ENCODE measurements at regions not wholly inside any gene's neighbourhood (a gene's known extent, or its start where the extent isn't known, plus 50 kb on each side); places are given as distances from the start of the nearest gene placed in this dataset.

DNA sequence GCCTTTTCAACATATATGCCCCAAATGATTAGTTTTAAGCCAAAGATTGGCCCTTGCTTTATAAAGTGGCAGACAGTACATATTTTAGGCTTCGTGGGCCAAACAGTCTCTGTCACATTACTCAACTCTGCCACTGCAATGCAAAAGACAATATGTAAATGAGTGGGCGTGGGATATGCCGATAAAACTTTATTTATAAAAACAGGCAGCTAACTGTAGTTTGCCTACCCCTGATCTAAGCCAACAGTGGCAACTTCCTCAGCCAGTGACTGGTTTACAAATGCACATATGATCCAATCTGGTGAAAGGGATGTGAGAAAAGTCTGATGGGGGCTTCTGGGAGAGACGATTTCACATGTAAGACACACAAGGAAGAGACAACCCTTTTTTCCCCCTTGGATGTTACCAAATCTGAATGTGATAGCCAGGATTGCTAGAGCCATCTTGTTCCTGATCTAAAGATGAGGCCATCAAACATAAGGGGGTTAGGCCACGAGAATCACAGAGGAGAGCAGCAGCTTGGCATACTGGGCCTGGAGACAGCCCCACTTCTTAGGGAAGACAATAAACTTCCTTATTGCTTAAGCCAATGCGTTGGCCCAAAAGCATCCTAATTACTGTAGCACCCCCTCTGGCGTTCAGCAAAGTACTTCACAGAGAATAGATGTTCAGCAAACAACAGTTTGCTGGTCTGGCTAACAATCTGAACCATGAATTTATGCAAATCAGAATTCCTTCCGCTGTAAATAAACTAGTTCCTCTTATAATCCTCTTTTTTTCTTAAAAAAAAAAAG lies 75.2 kb upstream of the TMCC3 start:
- TF ChIP-seq, protein P1, sequence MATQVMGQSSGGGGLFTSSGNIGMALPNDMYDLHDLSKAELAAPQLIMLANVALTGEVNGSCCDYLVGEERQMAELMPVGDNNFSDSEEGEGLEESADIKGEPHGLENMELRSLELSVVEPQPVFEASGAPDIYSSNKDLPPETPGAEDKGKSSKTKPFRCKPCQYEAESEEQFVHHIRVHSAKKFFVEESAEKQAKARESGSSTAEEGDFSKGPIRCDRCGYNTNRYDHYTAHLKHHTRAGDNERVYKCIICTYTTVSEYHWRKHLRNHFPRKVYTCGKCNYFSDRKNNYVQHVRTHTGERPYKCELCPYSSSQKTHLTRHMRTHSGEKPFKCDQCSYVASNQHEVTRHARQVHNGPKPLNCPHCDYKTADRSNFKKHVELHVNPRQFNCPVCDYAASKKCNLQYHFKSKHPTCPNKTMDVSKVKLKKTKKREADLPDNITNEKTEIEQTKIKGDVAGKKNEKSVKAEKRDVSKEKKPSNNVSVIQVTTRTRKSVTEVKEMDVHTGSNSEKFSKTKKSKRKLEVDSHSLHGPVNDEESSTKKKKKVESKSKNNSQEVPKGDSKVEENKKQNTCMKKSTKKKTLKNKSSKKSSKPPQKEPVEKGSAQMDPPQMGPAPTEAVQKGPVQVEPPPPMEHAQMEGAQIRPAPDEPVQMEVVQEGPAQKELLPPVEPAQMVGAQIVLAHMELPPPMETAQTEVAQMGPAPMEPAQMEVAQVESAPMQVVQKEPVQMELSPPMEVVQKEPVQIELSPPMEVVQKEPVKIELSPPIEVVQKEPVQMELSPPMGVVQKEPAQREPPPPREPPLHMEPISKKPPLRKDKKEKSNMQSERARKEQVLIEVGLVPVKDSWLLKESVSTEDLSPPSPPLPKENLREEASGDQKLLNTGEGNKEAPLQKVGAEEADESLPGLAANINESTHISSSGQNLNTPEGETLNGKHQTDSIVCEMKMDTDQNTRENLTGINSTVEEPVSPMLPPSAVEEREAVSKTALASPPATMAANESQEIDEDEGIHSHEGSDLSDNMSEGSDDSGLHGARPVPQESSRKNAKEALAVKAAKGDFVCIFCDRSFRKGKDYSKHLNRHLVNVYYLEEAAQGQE (IDR thresholded peaks at IDR 0.05; ENCODE audit: insufficient read depth in 1 of 2, low read depth in 2 of 2, low read length in 2 of 2), result no peak
- TF ChIP-seq TAF1 (IDR thresholded peaks at IDR 0.05; ENCODE audit: borderline replicate concordance, insufficient read depth, low read length), result no peak
- TF ChIP-seq FOXP2 (optimal IDR thresholded peaks at IDR 0.05; ENCODE audit: borderline replicate concordance, extremely low read depth, extremely low read length, insufficient read depth), result no peak
- no peak for TF ChIP-seq POLR2AphosphoS5 (IDR thresholded peaks at IDR 0.05; ENCODE audit: low read depth, low read length)
- no peak for TF ChIP-seq SIN3A (IDR thresholded peaks at IDR 0.05; ENCODE audit: borderline replicate concordance, insufficient read depth, low read length)

All from PFSK-1 (cell line).